Left lung (tissue), 4 donors: ENCODE measurements at regions not wholly inside any gene's neighbourhood (a gene's known extent, or its start where the extent isn't known, plus 50 kb on each side); places are given as distances from the start of the nearest gene placed in this dataset.

Experiments
- ATAC-seq: fragments of 200-7000 bp; cut with Tn5 transposase; one replicate; pipeline ENCODE4 v1.9.1; 2020; ENCODE audit warnings: moderate library complexity
- DNase-seq, 4 donors: peaks; one replicate each; pipeline ENCODE4 v3.0.0-alpha.2; 2013 to 2020
- H3K27ac ChIP-seq, 2 donors: fragments of 200-600 bp; sonication (generic) in 1 of 2; one replicate each; pipeline versions ENCODE4 v1.5.0 to v1.8.0; 2020 to 2021
- H3K27me3 ChIP-seq, 2 donors: fragments of 200-600 bp; sonication (generic) in 1 of 2; one replicate each; pipeline versions ENCODE4 v1.5.0 to v1.8.0; 2020 to 2021
- H3K36me3 ChIP-seq, 2 donors: fragments of 200-600 bp; sonication (generic) in 1 of 2; one replicate each; pipeline versions ENCODE4 v1.5.0 to v1.8.0; 2020 to 2021
- H3K4me1 ChIP-seq, 2 donors: fragments of 200-600 bp; one replicate each; pipeline ENCODE4 v1.8.0; 2021
- H3K4me3 ChIP-seq, 2 donors: fragments of 200-600 bp; sonication (generic) in 1 of 2; one replicate each; pipeline versions ENCODE4 v1.5.0 to v1.8.0; 2020 to 2021; ENCODE audit warnings: mild to moderate bottlenecking in 1 of 2
- H3K9me3 ChIP-seq, 2 donors: fragments of 200-600 bp; sonication (generic) in 1 of 2; one replicate each; pipeline versions ENCODE4 v1.5.0 to v1.8.0; 2020 to 2021
- CTCF ChIP-seq, 2 donors: fragments of 200-600 bp; sonication (generic) in 1 of 2; IDR thresholded peaks; one replicate each; pipeline versions ENCODE4 v1.5.0 to v1.8.0; 2021; ENCODE audit warnings: antibody characterized with exemption in 2 of 2
- intact Hi-C, 2 donors: fragments of 100-400 bp; cut with DNase I; formaldehyde crosslinking; loops; one replicate each; pipeline versions ENCODE4 v1.11.2 to v1.14.2; 2022
- donor health status: DM: no; HTN: yes; CAD: no.
- donor health status: DM: no; HTN: no; CAD: no.

GRCh38 chr22:27632451-27633295, 168.9 kb downstream of the MN1 start:
- intact Hi-C loops = no loop called here
- no peak for ATAC-seq
- Histone ChIP-seq H3K9me3 (no peaks in the 10 kb centered on the region), H3K36me3 (no peaks in the 10 kb centered on the region), H3K27me3 (peaks cover 0 to 32% of the 10 kb centered on the region in 2 donors), H3K27ac (no peak overlapping the region), H3K4me1 (no peaks in the 10 kb centered on the region), H3K4me3 (no peak overlapping the region)
- no peak for DNase-seq
- no peak for TF ChIP-seq CTCF (IDR thresholded peaks at IDR 0.05)

DNA sequence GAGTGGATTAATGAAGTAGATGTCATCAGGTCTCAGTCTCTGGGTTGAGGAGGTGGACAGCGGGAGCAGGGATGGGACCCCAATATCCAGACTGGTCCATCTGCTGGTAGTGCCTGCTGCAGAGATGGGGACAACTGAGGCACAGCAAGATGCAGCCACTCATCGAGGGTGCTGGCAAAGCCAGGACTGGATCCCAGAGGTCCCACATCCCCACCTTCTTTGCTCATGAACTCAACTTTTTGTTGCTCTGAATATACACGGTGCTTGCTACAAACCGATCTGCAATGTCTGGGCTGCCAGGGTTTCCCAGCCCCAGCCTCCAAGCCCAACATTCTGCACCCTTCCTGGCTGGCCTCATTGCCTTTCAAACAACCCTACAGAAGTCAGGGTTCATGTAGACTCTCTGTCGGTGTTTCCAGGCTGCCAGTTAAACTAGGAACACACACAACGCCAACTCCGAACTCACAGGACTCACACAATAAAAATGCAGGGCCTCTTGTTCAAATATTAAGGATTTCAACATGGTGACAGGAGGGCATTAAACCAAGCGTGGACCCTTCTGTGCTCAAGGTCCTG, 168.2 kb downstream of the MN1 start:
- no peak for ATAC-seq
- H3K4me1 ChIP-seq = no peaks in the 10 kb centered on the region
- H3K27me3 ChIP-seq = peaks cover 0 to 32% of the 10 kb centered on the region in 2 donors
- DNase-seq = no peak
- H3K36me3 ChIP-seq = no peaks in the 10 kb centered on the region
- no peaks in the 10 kb centered on the region for H3K9me3 ChIP-seq
- H3K4me3 ChIP-seq = no peak overlapping the region
- no peak overlapping the region for H3K27ac ChIP-seq
- intact Hi-C loops = no loop called here
- no peak for TF ChIP-seq CTCF (IDR thresholded peaks at IDR 0.05)

GRCh38 chr22:27634043-27634740, 167.4 kb downstream of the MN1 start:
- H3K4me3 ChIP-seq = no peak overlapping the region
- H3K4me1 ChIP-seq = no peaks in the 10 kb centered on the region
- ATAC-seq (no peak), DNase-seq (no peak)
- no peak overlapping the region for H3K27ac ChIP-seq
- intact Hi-C loops = no loop called here
- no peak for TF ChIP-seq CTCF (IDR thresholded peaks at IDR 0.05)
- peaks cover 0 to 32% of the 10 kb centered on the region in 2 donors for H3K27me3 ChIP-seq
- no peaks in the 10 kb centered on the region for H3K36me3 ChIP-seq
- no peaks in the 10 kb centered on the region for H3K9me3 ChIP-seq

- Histone ChIP-seq H3K36me3 (no peaks in the 10 kb centered on the region), H3K4me3 (no peak overlapping the region), H3K27me3 (peaks cover 0 to 28% of the 10 kb centered on the region in 2 donors), H3K9me3 (no peaks in the 10 kb centered on the region), H3K27ac (no peak overlapping the region), H3K4me1 (no peaks in the 10 kb centered on the region)
- no peak for ATAC-seq
- no peak for TF ChIP-seq CTCF (IDR thresholded peaks at IDR 0.05)
- no peak for DNase-seq
- intact Hi-C loops = no loop called here
Measured at GRCh38 chr22:27635435-27635834, 166.1 kb downstream of the MN1 start.

GRCh38 chr22:27635852-27636251, 165.7 kb downstream of the MN1 start:
- intact Hi-C loops = no loop called here
- Histone ChIP-seq H3K4me3 (no peak overlapping the region), H3K4me1 (no peaks in the 10 kb centered on the region), H3K9me3 (no peaks in the 10 kb centered on the region), H3K27ac (no peak overlapping the region), H3K36me3 (no peaks in the 10 kb centered on the region), H3K27me3 (peaks cover 0 to 25% of the 10 kb centered on the region in 2 donors)
- ATAC-seq (no peak), DNase-seq (no peak)
- TF ChIP-seq CTCF (IDR thresholded peaks at IDR 0.05) = no peak
